Neural cell (in vitro differentiated cells): ENCODE measurements at regions not wholly inside any gene's neighbourhood (a gene's known extent, or its start where the extent isn't known, plus 50 kb on each side); places are given as distances from the start of the nearest gene placed in this dataset.

Experiments used
- H2AFZ ChIP-seq: fragments of 200-600, 300-800 bp; sonication (generic), shearing (Covaris generic); 2 replicates; pipeline ENCODE4 v1.6.0; 2014; ENCODE audit warnings: low read depth, mild to moderate bottlenecking, antibody characterized with exemption, low read length, moderate library complexity
- H3F3A ChIP-seq: fragments of 200-600 bp; shearing (Covaris generic); 2 replicates; pipeline ENCODE4 v1.6.1; 2016; ENCODE audit warnings: mild to moderate bottlenecking, moderate library complexity, mixed read lengths, antibody characterized with exemption, low read length; ENCODE audit not compliant: insufficient read depth, poor library complexity, severe bottlenecking
- H3K27ac ChIP-seq: fragments of 200-600, 300-800 bp; sonication (generic), shearing (Covaris generic); 2 replicates; pipeline ENCODE4 v1.5.1; 2014; ENCODE audit warnings: mild to moderate bottlenecking, low read length, moderate library complexity
- H3K27me3 ChIP-seq: fragments of 300-800, 200-600 bp; sonication (generic), shearing (Covaris generic); 2 replicates; pipeline ENCODE4 v1.6.0; 2014; ENCODE audit warnings: mild to moderate bottlenecking, low read depth, low read length, moderate library complexity; ENCODE audit not compliant: insufficient read depth
- H3K36me3 ChIP-seq: fragments of 300-800, 200-600 bp; sonication (generic), shearing (Covaris generic); 2 replicates; pipeline ENCODE4 v1.5.1; 2014; ENCODE audit warnings: mild to moderate bottlenecking, antibody characterized with exemption, low read length, moderate library complexity; ENCODE audit not compliant: insufficient read depth
- H3K4me2 ChIP-seq: fragments of 300-800, 200-600 bp; sonication (generic), shearing (Covaris generic); 2 replicates; pipeline ENCODE4 v1.6.0; 2014; ENCODE audit warnings: mild to moderate bottlenecking, low read length
- H3K4me3 ChIP-seq: fragments of 300-800, 200-600 bp; sonication (generic), shearing (Covaris generic); 2 replicates; pipeline ENCODE4 v1.5.1; 2014; ENCODE audit warnings: mild to moderate bottlenecking, low read length, moderate library complexity
- H3K79me2 ChIP-seq: fragments of 200-600 bp; shearing (Covaris generic); replicated peaks from 2 replicates; pipeline ENCODE4 v1.6.0; 2014; ENCODE audit warnings: mild to moderate bottlenecking, low read length, moderate library complexity; ENCODE audit not compliant: insufficient read depth
- H3K9ac ChIP-seq: fragments of 300-800, 200-600 bp; sonication (generic), shearing (Covaris generic); 2 replicates; pipeline ENCODE4 v1.6.1; 2016; ENCODE audit warnings: mild to moderate bottlenecking, low read length, mixed read lengths
- H3K9me2 ChIP-seq: fragments of 200-600 bp; shearing (Covaris generic); 2 replicates; pipeline ENCODE4 v1.6.1; 2016; ENCODE audit warnings: mild to moderate bottlenecking, low read length, mixed read lengths; ENCODE audit not compliant: insufficient read depth
- H3K9me3 ChIP-seq: fragments of 200-600, 300-800 bp; sonication (generic), shearing (Covaris generic); 2 replicates; pipeline ENCODE4 v1.6.1; 2016; ENCODE audit warnings: mild to moderate bottlenecking, mixed run types, low read length, moderate library complexity, mixed read lengths
- H4K20me1 ChIP-seq: fragments of 200-600 bp; shearing (Covaris generic); 2 replicates; pipeline ENCODE4 v1.6.1; 2016; ENCODE audit warnings: mild to moderate bottlenecking, mixed run types; ENCODE audit not compliant: insufficient read depth
- EP300 ChIP-seq: fragments of 450-650 bp; conservative IDR thresholded peaks from 2 replicates; pipeline ENCODE4 v1.6.1; 2014; ENCODE audit warnings: antibody characterized with exemption, mild to moderate bottlenecking, moderate library complexity; ENCODE audit not compliant: poor library complexity, severe bottlenecking
- EZH2 ChIP-seq: fragments of 200-600, 300-800 bp; shearing (Covaris generic), sonication (generic); IDR thresholded peaks from 2 replicates; pipeline ENCODE4 v1.6.1; 2014; ENCODE audit warnings: antibody characterized with exemption, low read length, borderline replicate concordance, mild to moderate bottlenecking; ENCODE audit not compliant: insufficient read depth, poor library complexity, severe bottlenecking
- MXI1 ChIP-seq: fragments of 450-650 bp; conservative IDR thresholded peaks from 2 replicates; pipeline ENCODE4 v1.6.1; 2014; ENCODE audit warnings: antibody characterized with exemption, mild to moderate bottlenecking; ENCODE audit not compliant: poor library complexity, severe bottlenecking
- POLR2AphosphoS5 ChIP-seq: IDR thresholded peaks from 2 replicates; pipeline ENCODE4 v1.6.1; 2012
- RAD21 ChIP-seq: fragments of 450-650 bp; conservative IDR thresholded peaks from 2 replicates; pipeline ENCODE4 v1.6.1; 2014; ENCODE audit warnings: antibody characterized with exemption, mild to moderate bottlenecking, moderate library complexity
- REST ChIP-seq: IDR thresholded peaks from 2 replicates; pipeline ENCODE4 v1.6.1; 2012; ENCODE audit warnings: borderline replicate concordance
- SMC3 ChIP-seq: fragments of 450-650 bp; conservative IDR thresholded peaks from 2 replicates; pipeline ENCODE4 v1.6.1; 2014; ENCODE audit warnings: antibody characterized with exemption, mild to moderate bottlenecking, moderate library complexity; ENCODE audit not compliant: poor library complexity
- TAF1 ChIP-seq: IDR thresholded peaks from 2 replicates; pipeline ENCODE4 v1.6.1; 2012; ENCODE audit warnings: low read depth
- TF ChIP-seq, protein P1 (sequence below): fragments of 450-650 bp; IDR thresholded peaks from 2 replicates; pipeline ENCODE4 v1.5.1; 2014; ENCODE audit warnings: antibody characterized with exemption, mild to moderate bottlenecking, moderate library complexity; ENCODE audit not compliant: poor library complexity, severe bottlenecking

DNA sequence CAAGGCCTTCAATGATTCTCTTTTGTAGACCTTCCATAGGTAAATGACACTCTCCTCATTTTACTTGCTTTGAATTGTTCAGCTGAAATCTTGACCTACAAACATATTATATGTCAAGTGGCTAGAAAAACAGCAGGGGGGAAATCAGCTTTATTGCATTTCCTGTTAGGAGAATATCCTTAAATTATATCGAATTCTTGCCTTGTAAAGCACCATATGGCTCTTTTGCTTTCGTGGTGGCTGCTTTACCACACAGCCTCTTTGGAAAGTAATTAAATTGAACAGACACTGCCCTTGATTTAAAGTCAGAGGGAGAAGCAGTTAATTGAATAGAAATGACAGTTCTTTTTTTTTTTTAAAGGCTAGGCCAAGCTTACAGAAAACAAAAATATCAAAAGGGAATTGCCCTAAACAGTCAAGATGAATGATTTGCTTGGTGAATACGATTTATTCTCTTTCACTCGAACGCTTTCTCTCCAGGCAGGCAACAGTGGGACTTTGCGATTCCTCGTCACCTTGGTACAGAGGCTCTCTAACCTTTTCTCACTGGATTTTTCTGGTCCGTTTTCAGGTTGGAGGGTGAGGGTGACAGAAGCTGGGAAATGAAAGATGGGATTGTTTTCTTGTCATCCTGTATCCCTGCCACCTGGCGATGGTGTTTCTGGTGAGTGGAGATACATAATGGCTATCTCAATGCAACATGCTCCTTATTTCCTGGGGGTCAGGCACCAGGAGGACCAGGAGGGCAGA is 126.0 kb downstream of the GATA3 start:
- Histone ChIP-seq H3K4me2 (no peak overlapping the region), H3K9me2 (no peaks in the 10 kb centered on the region), H3K9me3 (no peaks in the 10 kb centered on the region), H3F3A (no peaks in the 10 kb centered on the region), H3K27ac (no peak overlapping the region), H3K79me2 (no peaks in the 10 kb centered on the region), H4K20me1 (no peaks in the 10 kb centered on the region), H2AFZ (no peak overlapping the region), H3K27me3 (no peaks in the 10 kb centered on the region), H3K9ac (no peak overlapping the region), H3K36me3 (no peaks in the 10 kb centered on the region), H3K4me3 (no peak overlapping the region)
- TF ChIP-seq SMC3 (no peak), MXI1 (no peak), POLR2AphosphoS5 (no peak), REST (no peak), EZH2 (no peak), TAF1 (no peak), RAD21 (no peak), EP300 (no peak)
- TF ChIP-seq, protein P1, sequence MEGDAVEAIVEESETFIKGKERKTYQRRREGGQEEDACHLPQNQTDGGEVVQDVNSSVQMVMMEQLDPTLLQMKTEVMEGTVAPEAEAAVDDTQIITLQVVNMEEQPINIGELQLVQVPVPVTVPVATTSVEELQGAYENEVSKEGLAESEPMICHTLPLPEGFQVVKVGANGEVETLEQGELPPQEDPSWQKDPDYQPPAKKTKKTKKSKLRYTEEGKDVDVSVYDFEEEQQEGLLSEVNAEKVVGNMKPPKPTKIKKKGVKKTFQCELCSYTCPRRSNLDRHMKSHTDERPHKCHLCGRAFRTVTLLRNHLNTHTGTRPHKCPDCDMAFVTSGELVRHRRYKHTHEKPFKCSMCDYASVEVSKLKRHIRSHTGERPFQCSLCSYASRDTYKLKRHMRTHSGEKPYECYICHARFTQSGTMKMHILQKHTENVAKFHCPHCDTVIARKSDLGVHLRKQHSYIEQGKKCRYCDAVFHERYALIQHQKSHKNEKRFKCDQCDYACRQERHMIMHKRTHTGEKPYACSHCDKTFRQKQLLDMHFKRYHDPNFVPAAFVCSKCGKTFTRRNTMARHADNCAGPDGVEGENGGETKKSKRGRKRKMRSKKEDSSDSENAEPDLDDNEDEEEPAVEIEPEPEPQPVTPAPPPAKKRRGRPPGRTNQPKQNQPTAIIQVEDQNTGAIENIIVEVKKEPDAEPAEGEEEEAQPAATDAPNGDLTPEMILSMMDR, result no peak

DNA sequence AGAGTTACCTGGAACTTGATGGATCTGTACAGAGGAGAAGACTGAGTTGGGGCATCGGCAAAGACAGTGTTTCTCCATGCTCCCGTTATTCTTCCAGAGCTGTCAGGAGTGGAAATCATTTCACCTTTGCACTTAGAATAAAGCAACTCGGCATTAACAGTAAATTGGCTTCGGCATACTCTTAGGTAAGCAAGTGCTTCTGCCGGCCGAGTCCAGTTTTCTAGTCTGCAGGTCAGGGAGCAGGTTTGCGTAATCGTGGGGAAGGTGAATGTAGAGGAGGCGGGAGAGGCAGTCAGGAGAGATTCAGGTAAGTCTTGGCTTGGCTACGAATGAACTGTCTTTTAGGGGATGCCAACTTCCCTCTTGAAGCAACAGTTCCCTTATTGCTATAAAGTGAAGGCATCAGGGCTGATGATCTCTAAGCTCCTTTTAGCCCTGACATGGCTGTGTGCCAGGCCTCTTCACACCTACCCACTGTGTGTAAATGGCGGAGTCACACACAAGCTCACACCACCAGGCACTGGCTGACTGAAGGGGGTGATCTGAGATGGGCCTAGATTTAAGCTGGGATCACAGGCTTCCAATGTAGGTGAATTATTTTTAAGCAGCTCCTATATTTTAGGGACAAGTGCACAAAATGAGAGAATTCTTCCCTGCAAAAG is 127.1 kb downstream of the GATA3 start:
- no peaks in the 10 kb centered on the region for H3K36me3 ChIP-seq
- H3K4me3 ChIP-seq, result no peak overlapping the region
- H3K79me2 ChIP-seq, result no peaks in the 10 kb centered on the region
- no peaks in the 10 kb centered on the region for H3K9me3 ChIP-seq
- H3K27me3 ChIP-seq, result no peaks in the 10 kb centered on the region
- no peaks in the 10 kb centered on the region for H3K9me2 ChIP-seq
- H3F3A ChIP-seq, result no peaks in the 10 kb centered on the region
- no peak overlapping the region for H3K27ac ChIP-seq
- H2AFZ ChIP-seq, result no peak overlapping the region
- H3K4me2 ChIP-seq, result no peak overlapping the region
- H3K9ac ChIP-seq, result no peak overlapping the region
- H4K20me1 ChIP-seq, result no peaks in the 10 kb centered on the region
- TF ChIP-seq REST, result no peak
